ENCODE measurements at regions not wholly inside any gene's neighbourhood (a gene's known extent, or its start where the extent isn't known, plus 50 kb on each side); places are given as distances from the start of the nearest gene placed in this dataset.

DNA sequence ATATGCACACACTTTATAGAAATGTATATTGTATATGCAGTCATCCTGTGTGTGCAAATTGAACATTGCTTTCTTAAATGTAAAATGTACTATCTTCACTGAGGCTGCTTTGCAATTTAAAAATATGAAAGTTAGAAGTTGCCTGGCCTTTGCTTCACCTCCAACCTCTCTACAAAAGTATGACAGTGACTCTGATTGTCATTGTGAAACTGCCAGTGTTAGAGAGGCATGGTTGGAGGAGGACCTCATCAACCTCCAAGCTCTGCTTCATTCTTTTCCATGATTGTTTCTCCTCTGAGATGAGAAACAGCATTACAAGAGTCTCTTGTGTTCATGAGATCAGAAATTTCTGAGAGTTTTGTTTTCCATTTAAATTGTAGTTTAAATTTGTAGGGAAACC is 185.5 kb downstream of the ZC3H11B start:
- no peaks in the 10 kb centered on the region for H3K36me3 ChIP-seq (ENCODE audit: control insufficient read depth in 1 of 2, insufficient read depth in 2 of 2, low read length in 2 of 2)
- no TSS peak for BruUV-seq (replicated peaks)
- no peak for TF ChIP-seq SRF (IDR thresholded peaks at IDR 0.05; ENCODE audit: low read depth)
- no peak for TF ChIP-seq YY1 (IDR thresholded peaks at IDR 0.05; ENCODE audit: extremely low read depth, insufficient replicate concordance, low read depth, low read length)
- no peak for TF ChIP-seq FOSL1 (IDR thresholded peaks at IDR 0.05; ENCODE audit: low read depth)
- TF ChIP-seq, protein P1, sequence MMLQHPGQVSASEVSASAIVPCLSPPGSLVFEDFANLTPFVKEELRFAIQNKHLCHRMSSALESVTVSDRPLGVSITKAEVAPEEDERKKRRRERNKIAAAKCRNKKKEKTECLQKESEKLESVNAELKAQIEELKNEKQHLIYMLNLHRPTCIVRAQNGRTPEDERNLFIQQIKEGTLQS (IDR thresholded peaks at IDR 0.05), result no peak
- TF ChIP-seq ZFX (IDR thresholded peaks at IDR 0.05), result no peak
- TF ChIP-seq EGR1 (IDR thresholded peaks at IDR 0.05; ENCODE audit: low read depth), result no peak
- H3K4me2 ChIP-seq (ENCODE audit: low read length), result no peak overlapping the region
- no peaks in the 10 kb centered on the region for H3K79me2 ChIP-seq (ENCODE audit: insufficient read depth, low read length)
- no peak overlapping the region for H3K27ac ChIP-seq (ENCODE audit: low read depth, low read length)
- ChIA-PET RAD21 (ENCODE audit: low non-redundant PET in 1 of 2, low total read pairs in 2 of 2, uncharacterized antibody in 2 of 2, unreplicated experiment in 2 of 2) (no interaction called here), POLR2A (no interaction called here), CTCF (no interaction called here)
- no peaks in the 10 kb centered on the region for H3K9me3 ChIP-seq (ENCODE audit: control insufficient read depth in 1 of 2, insufficient read depth in 1 of 2, low read depth in 1 of 2, low read length in 2 of 2)
- no peaks in the 10 kb centered on the region for H3K4me1 ChIP-seq (ENCODE audit: control insufficient read depth in 1 of 2, insufficient read depth in 2 of 2, low read length in 2 of 2)
- H3K9me2 ChIP-seq (ENCODE audit: insufficient read depth), result no peaks in the 10 kb centered on the region
- no peak overlapping the region for H3K4me3 ChIP-seq (replicated peaks in 1 of 2; ENCODE audit: low read depth in 1 of 2, low read length in 2 of 2)
- H4K20me1 ChIP-seq (ENCODE audit: insufficient read depth), result no peaks in the 10 kb centered on the region
- no peak for ATAC-seq
- DNase-seq (ENCODE audit: low read depth, low spot score), result no peak
- no peaks in the 10 kb centered on the region for H3K27me3 ChIP-seq (ENCODE audit: insufficient read depth, low read length)
- no peak overlapping the region for H2AFZ ChIP-seq (ENCODE audit: low read depth, low read length, poor library complexity, severe bottlenecking)
- no peak overlapping the region for H3K9ac ChIP-seq (ENCODE audit: low read length)
- intact Hi-C loops (cut with micrococcal nuclease), result no loop called here

DNA sequence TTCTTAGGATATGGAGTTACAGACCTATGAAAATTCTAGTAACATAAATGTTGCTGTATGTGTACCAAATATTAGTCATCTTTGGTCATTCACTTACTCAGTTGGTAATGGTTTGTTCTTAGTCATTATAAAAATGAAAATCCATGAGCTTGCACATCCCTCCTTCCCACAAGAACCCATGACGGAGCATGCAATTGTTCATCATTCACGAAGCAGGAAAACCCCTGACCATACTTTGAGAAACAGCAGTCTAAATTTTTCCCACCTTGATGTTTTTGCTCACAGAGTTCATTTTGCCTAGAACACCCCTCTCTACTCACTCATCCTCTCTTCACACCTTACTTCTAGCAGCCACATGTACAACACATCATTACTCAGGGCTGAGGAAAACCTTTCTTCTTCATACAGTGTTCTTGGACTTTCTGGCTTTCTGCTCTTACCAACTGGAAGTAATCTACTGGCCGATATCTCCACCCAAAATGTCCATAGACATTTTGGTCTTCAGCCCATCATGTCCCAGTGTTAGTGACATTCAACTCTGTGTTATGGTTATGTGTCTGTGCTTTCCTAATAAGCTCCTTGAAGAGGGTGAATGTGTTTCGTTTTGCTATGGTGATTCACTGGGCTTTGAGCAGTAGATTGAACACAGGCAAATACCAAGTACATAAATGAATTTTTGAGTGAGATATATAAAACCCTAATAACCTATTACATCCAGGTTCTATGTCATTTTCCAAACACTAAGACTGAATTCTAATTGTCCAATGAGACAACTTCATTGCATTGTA is 189.9 kb downstream of the ZC3H11B start:
- Histone ChIP-seq H3K27me3 (ENCODE audit: insufficient read depth, low read length) (no peaks in the 10 kb centered on the region), H3K27ac (ENCODE audit: low read depth, low read length) (no peak overlapping the region), H4K20me1 (ENCODE audit: insufficient read depth) (no peaks in the 10 kb centered on the region), H2AFZ (ENCODE audit: low read depth, low read length, poor library complexity, severe bottlenecking) (no peak overlapping the region), H3K9ac (ENCODE audit: low read length) (no peak overlapping the region), H3K9me3 (ENCODE audit: control insufficient read depth in 1 of 2, insufficient read depth in 1 of 2, low read depth in 1 of 2, low read length in 2 of 2) (no peaks in the 10 kb centered on the region), H3K9me2 (ENCODE audit: insufficient read depth) (no peaks in the 10 kb centered on the region), H3K36me3 (ENCODE audit: control insufficient read depth in 1 of 2, insufficient read depth in 2 of 2, low read length in 2 of 2) (no peaks in the 10 kb centered on the region), H3K4me3 (replicated peaks in 1 of 2; ENCODE audit: low read depth in 1 of 2, low read length in 2 of 2) (no peak overlapping the region), H3K4me2 (ENCODE audit: low read length) (no peak overlapping the region), H3K79me2 (ENCODE audit: insufficient read depth, low read length) (no peaks in the 10 kb centered on the region), H3K4me1 (ENCODE audit: control insufficient read depth in 1 of 2, insufficient read depth in 2 of 2, low read length in 2 of 2) (no peaks in the 10 kb centered on the region)
- ChIA-PET CTCF (no interaction called here), POLR2A (no interaction called here), RAD21 (ENCODE audit: low non-redundant PET in 1 of 2, low total read pairs in 2 of 2, uncharacterized antibody in 2 of 2, unreplicated experiment in 2 of 2) (no interaction called here)
- intact Hi-C loops (cut with micrococcal nuclease), result no loop called here
- BruUV-seq (replicated peaks), result no TSS peak
- TF ChIP-seq POLR2AphosphoS5 (IDR thresholded peaks at IDR 0.05; ENCODE audit: low read depth, low read length) (no peak), CBX3 (IDR thresholded peaks at IDR 0.05; ENCODE audit: low read depth) (no peak), TCF7L2 (IDR thresholded peaks at IDR 0.05; ENCODE audit: borderline replicate concordance, extremely low read depth, insufficient read depth, insufficient read length) (no peak), ZNF274 (IDR thresholded peaks at IDR 0.05; ENCODE audit: low read depth, low read length) (no peak), ELF1 (IDR thresholded peaks at IDR 0.05; ENCODE audit: borderline replicate concordance, low read depth) (no peak), JUND (IDR thresholded peaks at IDR 0.05) (no peak)
- TF ChIP-seq, protein P2, sequence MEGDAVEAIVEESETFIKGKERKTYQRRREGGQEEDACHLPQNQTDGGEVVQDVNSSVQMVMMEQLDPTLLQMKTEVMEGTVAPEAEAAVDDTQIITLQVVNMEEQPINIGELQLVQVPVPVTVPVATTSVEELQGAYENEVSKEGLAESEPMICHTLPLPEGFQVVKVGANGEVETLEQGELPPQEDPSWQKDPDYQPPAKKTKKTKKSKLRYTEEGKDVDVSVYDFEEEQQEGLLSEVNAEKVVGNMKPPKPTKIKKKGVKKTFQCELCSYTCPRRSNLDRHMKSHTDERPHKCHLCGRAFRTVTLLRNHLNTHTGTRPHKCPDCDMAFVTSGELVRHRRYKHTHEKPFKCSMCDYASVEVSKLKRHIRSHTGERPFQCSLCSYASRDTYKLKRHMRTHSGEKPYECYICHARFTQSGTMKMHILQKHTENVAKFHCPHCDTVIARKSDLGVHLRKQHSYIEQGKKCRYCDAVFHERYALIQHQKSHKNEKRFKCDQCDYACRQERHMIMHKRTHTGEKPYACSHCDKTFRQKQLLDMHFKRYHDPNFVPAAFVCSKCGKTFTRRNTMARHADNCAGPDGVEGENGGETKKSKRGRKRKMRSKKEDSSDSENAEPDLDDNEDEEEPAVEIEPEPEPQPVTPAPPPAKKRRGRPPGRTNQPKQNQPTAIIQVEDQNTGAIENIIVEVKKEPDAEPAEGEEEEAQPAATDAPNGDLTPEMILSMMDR (IDR thresholded peaks at IDR 0.05 in 2 of 3, conservative IDR thresholded peaks at IDR 0.05 in 1 of 3; ENCODE audit: borderline replicate concordance in 1 of 3, insufficient read depth in 1 of 3, low read depth in 2 of 3, low read length in 2 of 3), result no peak
- TF ChIP-seq, protein P3, sequence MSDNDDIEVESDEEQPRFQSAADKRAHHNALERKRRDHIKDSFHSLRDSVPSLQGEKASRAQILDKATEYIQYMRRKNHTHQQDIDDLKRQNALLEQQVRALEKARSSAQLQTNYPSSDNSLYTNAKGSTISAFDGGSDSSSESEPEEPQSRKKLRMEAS (IDR thresholded peaks at IDR 0.05), result no peak
- ATAC-seq (no peak), DNase-seq (ENCODE audit: low read depth, low spot score) (no peak)

Data from HCT116 (cell line).